Lower lobe of right lung (tissue), 2 donors: ENCODE measurements at regions not wholly inside any gene's neighbourhood (a gene's known extent, or its start where the extent isn't known, plus 50 kb on each side); places are given as distances from the start of the nearest gene placed in this dataset.

Experiments
- ATAC-seq, 2 donors: fragments of 200-7000 bp; cut with Tn5 transposase; one replicate each; pipeline ENCODE4 v1.9.1; 2020 to 2022; ENCODE audit warnings: mild to moderate bottlenecking in 2 of 2, moderate library complexity in 2 of 2
- DNase-seq: peaks from one replicate; pipeline ENCODE4 v3.0.0-alpha.2; 2020
- H3K27ac ChIP-seq: fragments of 200-600 bp; one replicate; pipeline ENCODE4 v1.8.0; 2022
- H3K27me3 ChIP-seq: fragments of 200-600 bp; one replicate; pipeline ENCODE4 v1.8.0; 2022; ENCODE audit warnings: low read depth
- H3K36me3 ChIP-seq: fragments of 200-600 bp; one replicate; pipeline ENCODE4 v1.8.0; 2022; ENCODE audit warnings: mild to moderate bottlenecking
- H3K4me1 ChIP-seq: fragments of 200-600 bp; one replicate; pipeline ENCODE4 v1.8.0; 2022
- H3K4me3 ChIP-seq: fragments of 200-600 bp; one replicate; pipeline ENCODE4 v1.8.0; 2022; ENCODE audit warnings: mild to moderate bottlenecking
- H3K9me3 ChIP-seq: fragments of 200-600 bp; one replicate; pipeline ENCODE4 v1.8.0; 2022
- CTCF ChIP-seq: fragments of 200-600 bp; IDR thresholded peaks from one replicate; pipeline ENCODE4 v1.8.0; 2022; ENCODE audit warnings: antibody characterized with exemption, mild to moderate bottlenecking
- intact Hi-C: fragments of 100-400 bp; cut with DNase I; formaldehyde crosslinking; loops from one replicate; pipeline ENCODE4 v1.11.0; 2022
- donor health status: DM: no; HTN: yes; CAD: no; lungs with severe emphysema.

- TF ChIP-seq CTCF: no peak
- Histone ChIP-seq H3K4me3 (no peak overlapping the region), H3K4me1 (no peaks in the 10 kb centered on the region), H3K27me3 (no peaks in the 10 kb centered on the region), H3K9me3 (no peaks in the 10 kb centered on the region), H3K27ac (no peak overlapping the region), H3K36me3 (no peaks in the 10 kb centered on the region)
- DNase-seq (no peak), ATAC-seq (no peak)
- intact Hi-C loops: no loop called here
These were observed 190.2 kb upstream of the MPHOSPH6 start for GRCh38 chr16:82360024-82360783.

GRCh38 chr16:82358606-82359221, 188.7 kb upstream of the MPHOSPH6 start:
- Histone ChIP-seq H3K4me1 (no peaks in the 10 kb centered on the region), H3K36me3 (no peaks in the 10 kb centered on the region), H3K27ac (no peak overlapping the region), H3K4me3 (no peak overlapping the region), H3K9me3 (no peaks in the 10 kb centered on the region), H3K27me3 (no peaks in the 10 kb centered on the region)
- no peak for TF ChIP-seq CTCF
- intact Hi-C loops: no loop called here
- ATAC-seq (no peak), DNase-seq (no peak)

GRCh38 chr16:82358161-82358560, 188.1 kb upstream of the MPHOSPH6 start:
- Histone ChIP-seq H3K4me3 (no peak overlapping the region), H3K27me3 (no peaks in the 10 kb centered on the region), H3K36me3 (no peaks in the 10 kb centered on the region), H3K4me1 (no peaks in the 10 kb centered on the region), H3K9me3 (no peaks in the 10 kb centered on the region), H3K27ac (no peak overlapping the region)
- intact Hi-C loops: no loop called here
- no peak for TF ChIP-seq CTCF
- DNase-seq: no peak
- ATAC-seq: no peak

GRCh38 chr16:82357237-82357636, 187.2 kb upstream of the MPHOSPH6 start:
- no peaks in the 10 kb centered on the region for H3K36me3 ChIP-seq
- no peak for TF ChIP-seq CTCF
- H3K9me3 ChIP-seq: no peaks in the 10 kb centered on the region
- H3K4me1 ChIP-seq: no peaks in the 10 kb centered on the region
- ATAC-seq: no peak
- no peaks in the 10 kb centered on the region for H3K27me3 ChIP-seq
- intact Hi-C loops: no loop called here
- DNase-seq: no peak
- no peak overlapping the region for H3K4me3 ChIP-seq
- no peak overlapping the region for H3K27ac ChIP-seq

- H3K4me1 ChIP-seq: no peaks in the 10 kb centered on the region
- DNase-seq (no peak), ATAC-seq (no peak)
- intact Hi-C loops: no loop called here
- no peak for TF ChIP-seq CTCF
- no peak overlapping the region for H3K4me3 ChIP-seq
- no peaks in the 10 kb centered on the region for H3K27me3 ChIP-seq
- H3K27ac ChIP-seq: no peak overlapping the region
- no peaks in the 10 kb centered on the region for H3K9me3 ChIP-seq
- no peaks in the 10 kb centered on the region for H3K36me3 ChIP-seq
These were observed 180.5 kb upstream of the MPHOSPH6 start for GRCh38 chr16:82350560-82350959.
